Stimulated activated effector memory CD8-positive, alpha-beta T cell treated with anti-CD3 and anti-CD28 coated beads, Interleukin-12 subunit alpha, Interleukin-12 subunit beta, amount 100 ng/mL, for 72 hours (primary cell): ENCODE measurements at regions not wholly inside any gene's neighbourhood (a gene's known extent, or its start where the extent isn't known, plus 50 kb on each side); places are given as distances from the start of the nearest gene placed in this dataset.

Experiments used
- ATAC-seq: fragments of 150-1000 bp; cut with Tn5 transposase; 2 replicates; pipeline ENCODE4 v1.10.0; 2021
- DNase-seq, 2 donors: peaks; one replicate each; pipeline ENCODE4 v3.0.0; 2021 to 2022; ENCODE audit warnings: low spot score in 2 of 2
- H3K27ac Mint-ChIP-seq: one replicate; pipeline ENCODE4 v1.8.0; 2022; ENCODE audit warnings: mild to moderate bottlenecking, mixed read lengths
- H3K36me3 Mint-ChIP-seq: one replicate; pipeline ENCODE4 v1.8.0; 2022; ENCODE audit warnings: mild to moderate bottlenecking, mixed read lengths
- H3K4me1 Mint-ChIP-seq: one replicate; pipeline ENCODE4 v1.8.0; 2022; ENCODE audit warnings: mixed read lengths
- H3K4me3 Mint-ChIP-seq: one replicate; pipeline ENCODE4 v1.8.0; 2022; ENCODE audit warnings: mild to moderate bottlenecking, mixed read lengths
- H3K9me3 Mint-ChIP-seq: one replicate; pipeline ENCODE4 v1.8.0; 2022; ENCODE audit warnings: mixed read lengths

DNA sequence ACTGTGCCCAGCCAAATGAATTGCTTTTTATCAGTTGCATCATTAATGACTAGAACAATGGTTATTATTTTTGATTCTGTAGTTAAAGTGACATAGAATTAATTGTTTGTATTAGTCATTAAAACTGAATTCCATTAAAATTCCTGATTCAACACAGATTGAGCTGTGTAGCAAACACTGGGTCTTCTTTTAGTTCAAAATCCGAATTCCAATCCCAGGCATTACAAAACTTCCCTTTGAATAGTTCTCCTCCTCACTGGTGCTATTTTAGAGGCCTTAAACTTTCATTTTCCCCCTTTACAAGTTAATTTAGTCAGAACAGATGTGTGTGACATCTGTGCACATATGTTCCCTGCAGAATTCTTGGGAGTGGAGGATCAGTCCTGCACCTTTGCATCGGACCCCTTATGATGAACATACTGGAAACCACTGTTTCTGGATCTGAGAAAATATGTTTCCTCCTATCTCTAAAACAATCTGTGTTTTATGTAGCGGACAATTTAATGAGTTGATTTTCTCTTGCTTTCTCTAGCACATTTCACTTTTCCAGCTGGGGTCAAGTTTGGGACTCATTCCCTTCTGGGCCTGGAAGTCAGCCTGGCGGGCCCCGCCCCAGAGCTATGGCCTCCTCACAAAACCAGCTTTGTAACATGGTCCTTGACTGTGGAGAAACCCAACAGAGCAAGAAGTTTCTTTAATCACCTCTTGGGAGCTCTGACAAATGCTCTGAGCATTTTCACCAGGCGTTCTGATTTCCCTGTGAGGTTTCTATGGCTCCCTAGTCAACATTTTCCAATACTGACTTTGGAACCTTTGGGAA lies 87.9 kb upstream of the MAMDC2 start:
- no peak for DNase-seq
- no peak overlapping the region for H3K4me3 Mint-ChIP-seq
- no peak for ATAC-seq

DNA sequence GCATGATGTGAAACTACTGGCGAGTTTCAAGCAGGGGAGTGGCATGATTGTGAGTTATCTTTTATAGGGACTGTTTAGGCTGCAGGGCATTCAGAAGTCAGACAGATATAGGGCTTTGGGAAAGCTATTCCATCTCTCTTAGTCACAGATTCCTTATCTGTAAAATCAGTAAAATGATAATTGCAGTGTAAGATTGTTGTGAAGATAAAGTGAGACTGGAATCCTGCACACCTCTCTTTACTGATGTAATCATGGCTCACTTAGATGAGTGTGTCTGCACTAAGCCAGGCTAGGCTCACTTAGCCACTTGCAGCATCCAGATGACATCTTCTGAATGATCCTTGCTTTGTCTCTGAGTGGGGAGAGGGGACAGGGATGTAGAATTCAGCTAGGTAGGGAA lies 81.8 kb upstream of the MAMDC2 start:
- Mint-ChIP-seq H3K27ac (no peak overlapping the region), H3K4me3 (no peak overlapping the region), H3K4me1 (no peaks in the 10 kb centered on the region), H3K36me3 (no peaks in the 10 kb centered on the region), H3K9me3 (no peaks in the 10 kb centered on the region)
- no peak for ATAC-seq
- DNase-seq = no peak

More for the DNA sequence above, 87.9 kb upstream of the MAMDC2 start:
- Mint-ChIP-seq H3K36me3 (no peaks in the 10 kb centered on the region), H3K27ac (no peak overlapping the region), H3K9me3 (no peaks in the 10 kb centered on the region), H3K4me1 (no peaks in the 10 kb centered on the region)

DNA sequence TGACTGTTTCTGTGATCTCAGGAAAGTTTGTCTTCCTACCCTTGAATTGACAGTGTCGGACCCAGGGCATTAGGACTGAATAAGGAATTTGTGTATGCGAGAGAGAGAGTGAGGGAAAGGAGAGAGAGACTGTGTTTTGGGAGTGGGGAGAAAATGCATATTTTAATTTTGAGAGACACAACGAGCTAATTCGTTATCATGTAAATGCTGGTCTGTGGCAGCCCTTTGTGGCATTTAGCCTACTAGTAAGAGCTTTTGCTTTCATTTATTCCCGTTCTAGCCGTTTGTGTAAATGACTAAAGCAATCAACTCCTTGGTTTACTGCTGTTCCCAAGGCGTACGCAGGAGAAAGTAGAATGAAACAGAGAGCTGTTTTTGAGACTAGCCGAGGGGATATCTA lies 79.8 kb upstream of the MAMDC2 start:
- H3K27ac Mint-ChIP-seq = no peak overlapping the region
- ATAC-seq = no peak

DNA sequence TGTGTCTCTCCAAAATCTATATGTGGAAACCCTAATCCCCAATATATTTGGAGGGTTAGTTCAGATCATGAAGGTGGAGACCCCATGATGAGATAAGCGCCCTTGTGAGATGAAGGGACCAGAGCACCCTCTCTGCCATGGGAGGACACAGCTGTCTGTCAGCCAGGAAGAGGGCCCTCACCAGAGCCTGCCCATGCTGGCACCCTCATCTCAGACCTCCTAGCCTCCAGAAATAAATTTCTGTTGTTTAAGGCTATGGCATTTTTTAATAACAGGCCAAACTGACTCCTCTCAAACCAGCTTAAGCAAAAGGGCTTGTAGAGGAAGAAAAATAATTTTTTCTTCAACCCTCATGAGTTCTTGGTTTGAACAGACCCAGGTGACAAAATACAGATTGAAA lies 79.2 kb upstream of the MAMDC2 start:
- Mint-ChIP-seq H3K9me3 (no peaks in the 10 kb centered on the region), H3K4me1 (no peaks in the 10 kb centered on the region), H3K27ac (no peak overlapping the region), H3K4me3 (no peak overlapping the region), H3K36me3 (no peaks in the 10 kb centered on the region)
- ATAC-seq (no peak), DNase-seq (no peak)

More for the DNA sequence above, 79.8 kb upstream of the MAMDC2 start:
- H3K9me3 Mint-ChIP-seq = no peaks in the 10 kb centered on the region
- no peaks in the 10 kb centered on the region for H3K4me1 Mint-ChIP-seq
- H3K4me3 Mint-ChIP-seq = no peak overlapping the region
- no peak for DNase-seq
- no peaks in the 10 kb centered on the region for H3K36me3 Mint-ChIP-seq

DNA sequence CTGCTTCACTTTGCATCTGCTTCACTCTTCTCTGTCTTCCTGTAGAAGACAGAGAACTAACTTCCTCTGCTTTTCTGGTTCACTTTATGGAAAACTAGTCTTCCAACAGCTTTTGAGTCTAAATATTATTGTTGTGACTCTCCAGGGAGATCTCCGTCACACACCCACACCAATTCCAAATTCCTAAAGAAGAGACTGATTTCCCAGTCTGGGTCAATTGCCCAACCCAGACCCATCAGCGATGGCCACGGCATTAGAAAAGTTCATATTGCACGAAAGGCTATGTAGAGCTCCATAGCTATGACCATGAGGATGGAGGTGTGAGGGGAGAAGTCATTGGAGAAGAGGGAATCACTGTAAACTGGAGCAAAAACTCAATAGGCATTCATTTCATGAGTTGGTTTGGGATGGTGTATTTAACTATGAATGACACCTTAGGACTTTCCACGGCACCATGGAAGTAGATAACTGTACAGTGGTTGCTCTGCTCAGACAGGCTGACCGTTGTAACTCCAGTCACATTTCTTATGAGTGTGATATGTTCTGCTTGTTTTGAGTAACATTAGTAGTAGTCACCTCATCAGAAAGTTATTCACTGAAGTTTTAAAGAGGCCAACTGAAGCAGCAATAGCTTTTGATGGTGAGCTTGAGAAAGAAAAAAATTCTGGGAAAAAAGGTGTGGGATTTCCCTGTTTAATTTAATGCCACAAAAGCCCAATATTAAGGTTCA lies 78.1 kb upstream of the MAMDC2 start:
- H3K4me3 Mint-ChIP-seq = no peak overlapping the region

DNA sequence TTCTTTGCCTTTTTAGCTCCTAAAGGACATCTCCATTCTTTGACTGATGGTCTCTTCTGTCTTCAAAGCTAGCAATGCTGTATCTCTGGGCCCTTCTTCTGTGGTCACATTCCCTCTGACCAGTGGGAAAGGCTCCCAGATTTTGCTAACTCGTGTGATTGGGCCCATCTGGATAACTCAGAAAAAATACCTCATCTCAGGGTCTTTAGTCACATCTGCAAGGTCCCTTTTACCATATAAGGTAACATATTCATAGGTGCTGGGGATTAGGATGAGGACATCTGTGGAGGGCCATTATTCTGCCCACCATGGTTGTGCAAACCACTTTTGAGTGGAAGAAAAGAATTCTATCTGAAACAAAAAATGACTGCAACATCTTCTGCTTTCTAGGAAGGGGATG lies 76.3 kb upstream of the MAMDC2 start:
- no peak for DNase-seq
- Mint-ChIP-seq H3K36me3 (no peaks in the 10 kb centered on the region), H3K4me3 (no peak overlapping the region), H3K27ac (no peak overlapping the region), H3K9me3 (no peaks in the 10 kb centered on the region), H3K4me1 (no peaks in the 10 kb centered on the region)
- no peak for ATAC-seq

More for the DNA sequence above, 78.1 kb upstream of the MAMDC2 start:
- no peak overlapping the region for H3K27ac Mint-ChIP-seq
- H3K36me3 Mint-ChIP-seq = no peaks in the 10 kb centered on the region
- no peak for ATAC-seq
- no peaks in the 10 kb centered on the region for H3K9me3 Mint-ChIP-seq
- DNase-seq = no peak
- H3K4me1 Mint-ChIP-seq = no peaks in the 10 kb centered on the region

DNA sequence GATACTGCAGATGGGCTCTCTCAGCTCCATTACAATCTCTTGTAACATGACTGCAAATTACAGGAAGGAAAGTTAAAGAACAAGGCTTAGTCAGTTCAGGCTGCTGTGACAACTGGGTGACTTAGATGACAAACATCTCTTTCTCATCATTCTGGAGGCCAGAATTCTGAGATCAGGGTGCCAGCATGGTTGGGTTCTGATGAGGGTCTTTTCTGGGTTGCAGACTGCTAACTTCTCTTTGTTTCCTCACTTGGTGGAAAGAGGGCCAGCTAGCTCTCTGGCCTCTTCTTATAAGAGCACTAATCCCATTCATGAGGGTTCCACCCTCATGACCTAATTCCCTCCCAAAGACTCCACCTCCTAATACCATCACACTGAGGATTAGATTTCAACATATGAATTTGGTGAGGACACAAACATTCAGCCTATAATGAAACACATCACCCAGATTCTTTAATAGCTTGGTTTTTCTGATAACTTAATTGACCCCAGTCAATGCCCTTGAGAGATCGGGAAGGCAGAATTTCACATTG lies 73.6 kb upstream of the MAMDC2 start:
- Mint-ChIP-seq H3K4me1 (no peaks in the 10 kb centered on the region), H3K4me3 (no peak overlapping the region), H3K36me3 (no peaks in the 10 kb centered on the region), H3K9me3 (no peaks in the 10 kb centered on the region), H3K27ac (no peak overlapping the region)
- DNase-seq = no peak
- ATAC-seq = no peak

DNA sequence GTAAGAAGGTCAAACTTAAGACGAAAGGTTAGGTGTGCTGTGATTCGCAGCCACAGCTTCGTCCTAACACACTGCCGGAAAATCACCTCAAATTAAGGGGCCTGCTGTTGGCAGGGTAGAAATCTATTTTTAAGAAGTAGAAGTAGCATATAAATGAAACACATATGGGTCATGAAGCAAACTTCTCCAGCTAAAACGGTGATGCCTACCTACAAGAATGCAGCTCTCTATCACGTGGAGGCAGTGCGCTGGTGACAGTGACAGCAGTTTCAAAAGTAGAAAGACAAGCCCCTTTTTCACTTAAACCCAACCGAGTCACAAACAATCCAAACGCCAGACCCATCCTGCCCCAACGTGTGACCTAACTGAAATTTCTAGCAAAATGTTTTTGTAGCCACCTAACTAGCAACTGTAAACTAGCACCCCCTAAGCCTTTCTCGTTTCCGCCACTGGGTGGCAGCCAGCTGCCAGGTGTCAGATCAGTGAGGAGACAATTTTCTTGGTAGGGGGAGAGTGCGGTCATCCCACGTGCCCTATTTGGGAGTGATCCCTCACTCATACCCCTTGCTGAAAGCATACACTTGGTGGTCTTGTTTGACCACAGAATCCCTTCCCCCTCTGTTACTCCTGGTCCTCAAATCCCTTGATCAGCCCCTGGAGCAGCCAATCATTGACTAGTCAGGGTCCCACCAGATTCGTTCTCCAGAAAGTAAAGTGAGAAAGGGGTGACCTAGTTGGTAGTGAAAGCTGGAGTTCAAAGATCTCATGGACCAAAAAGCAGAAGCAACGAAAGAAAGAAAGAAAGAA lies 71.8 kb upstream of the MAMDC2 start:
- DNase-seq (peak; percentile 10 to 59), ATAC-seq (peak; percentile 55)
- no peaks in the 10 kb centered on the region for H3K4me1 Mint-ChIP-seq
- no peaks in the 10 kb centered on the region for H3K36me3 Mint-ChIP-seq
- no peaks in the 10 kb centered on the region for H3K9me3 Mint-ChIP-seq
- H3K27ac Mint-ChIP-seq = no peak overlapping the region
- H3K4me3 Mint-ChIP-seq = no peak overlapping the region

DNA sequence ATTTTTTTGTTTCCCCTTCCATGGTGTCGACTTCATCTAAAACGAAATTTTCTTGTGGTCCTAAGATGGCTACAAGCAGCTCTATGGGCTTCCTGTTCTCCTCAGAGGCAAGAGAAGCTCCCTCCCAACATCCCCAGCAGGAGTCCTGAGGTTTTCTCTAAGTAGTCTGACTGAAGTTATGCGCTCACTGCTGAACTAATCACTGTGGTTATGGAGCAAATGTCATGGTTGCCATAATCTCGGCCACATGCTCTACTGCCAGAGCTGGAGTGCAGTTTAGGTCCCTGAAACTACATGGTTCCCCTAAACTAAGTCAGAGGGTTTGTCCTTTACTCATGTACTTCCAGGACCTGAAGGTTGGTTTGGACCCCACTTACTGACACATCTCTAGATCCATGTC lies 68.0 kb upstream of the MAMDC2 start:
- Mint-ChIP-seq H3K27ac (no peak overlapping the region), H3K9me3 (no peaks in the 10 kb centered on the region)

DNA sequence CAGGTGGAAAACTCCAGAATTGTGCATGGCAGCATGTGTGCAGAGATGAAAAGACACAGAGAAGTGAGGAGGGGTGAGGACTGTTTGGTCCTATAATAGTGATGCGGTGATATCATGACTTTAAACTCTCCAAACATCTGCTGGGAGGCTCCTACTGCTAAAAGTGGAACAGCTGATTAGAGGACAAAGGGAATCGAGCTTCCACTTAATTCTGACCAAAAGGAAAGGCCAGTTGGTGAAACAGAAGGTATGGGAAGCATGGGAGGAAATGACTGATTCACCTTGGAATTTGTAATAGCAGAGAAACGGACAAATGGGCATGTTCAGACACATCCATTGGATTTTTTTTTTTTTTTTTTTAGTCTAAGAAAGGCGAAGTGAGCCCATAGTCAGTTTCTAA lies 67.5 kb upstream of the MAMDC2 start:
- H3K9me3 Mint-ChIP-seq = no peaks in the 10 kb centered on the region
- ATAC-seq = no peak
- no peak overlapping the region for H3K4me3 Mint-ChIP-seq
- H3K36me3 Mint-ChIP-seq = no peaks in the 10 kb centered on the region
- H3K27ac Mint-ChIP-seq = no peak overlapping the region
- no peaks in the 10 kb centered on the region for H3K4me1 Mint-ChIP-seq
- DNase-seq = no peak

More for the DNA sequence above, 68.0 kb upstream of the MAMDC2 start:
- Mint-ChIP-seq H3K36me3 (no peaks in the 10 kb centered on the region), H3K4me1 (no peaks in the 10 kb centered on the region), H3K4me3 (no peak overlapping the region)
- ATAC-seq (no peak), DNase-seq (no peak)

DNA sequence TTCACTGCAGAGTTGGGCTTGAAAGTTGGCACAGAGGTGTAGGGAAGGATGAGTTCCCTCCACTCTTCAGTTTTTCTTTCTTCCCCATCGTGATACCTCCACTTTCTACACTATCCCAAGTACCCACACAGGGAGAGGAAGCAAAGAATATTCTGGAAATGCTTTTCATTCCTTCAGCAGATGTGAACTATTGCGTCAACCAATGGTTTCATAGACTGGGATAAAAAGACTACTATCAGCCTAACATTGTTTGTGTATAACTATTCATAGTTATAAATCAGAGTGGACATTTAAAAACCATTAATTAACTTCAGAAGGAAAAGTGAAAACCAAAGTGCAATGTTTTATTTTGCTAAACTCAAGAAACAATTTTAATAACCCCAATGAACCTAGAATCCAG lies 63.6 kb upstream of the MAMDC2 start:
- Mint-ChIP-seq H3K9me3 (no peaks in the 10 kb centered on the region), H3K36me3 (no peaks in the 10 kb centered on the region), H3K27ac (no peak overlapping the region), H3K4me1 (no peaks in the 10 kb centered on the region), H3K4me3 (no peak overlapping the region)
- DNase-seq (no peak), ATAC-seq (no peak)

DNA sequence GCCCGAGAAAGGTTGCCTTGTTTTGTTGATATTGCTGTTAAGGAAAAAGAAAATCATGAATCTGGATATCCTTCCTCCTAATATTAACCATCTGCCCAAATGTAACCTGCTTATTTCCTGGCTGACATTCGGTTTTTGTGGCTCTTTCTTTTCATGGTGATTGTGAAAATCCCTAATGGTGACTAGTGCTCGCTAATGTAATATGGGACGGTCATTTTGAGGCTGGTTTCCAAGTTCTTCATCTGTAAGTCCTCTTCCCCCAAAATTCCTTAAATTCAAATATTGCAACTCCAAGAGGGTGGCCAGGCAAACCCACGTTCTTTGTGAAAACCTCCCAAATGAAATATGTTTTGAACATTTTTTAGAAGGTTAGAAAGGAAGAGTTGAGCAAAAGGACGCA lies 63.1 kb upstream of the MAMDC2 start:
- Mint-ChIP-seq H3K36me3 (no peaks in the 10 kb centered on the region), H3K9me3 (no peaks in the 10 kb centered on the region), H3K4me3 (no peak overlapping the region), H3K4me1 (no peaks in the 10 kb centered on the region), H3K27ac (no peak overlapping the region)
- DNase-seq (no peak), ATAC-seq (no peak)

DNA sequence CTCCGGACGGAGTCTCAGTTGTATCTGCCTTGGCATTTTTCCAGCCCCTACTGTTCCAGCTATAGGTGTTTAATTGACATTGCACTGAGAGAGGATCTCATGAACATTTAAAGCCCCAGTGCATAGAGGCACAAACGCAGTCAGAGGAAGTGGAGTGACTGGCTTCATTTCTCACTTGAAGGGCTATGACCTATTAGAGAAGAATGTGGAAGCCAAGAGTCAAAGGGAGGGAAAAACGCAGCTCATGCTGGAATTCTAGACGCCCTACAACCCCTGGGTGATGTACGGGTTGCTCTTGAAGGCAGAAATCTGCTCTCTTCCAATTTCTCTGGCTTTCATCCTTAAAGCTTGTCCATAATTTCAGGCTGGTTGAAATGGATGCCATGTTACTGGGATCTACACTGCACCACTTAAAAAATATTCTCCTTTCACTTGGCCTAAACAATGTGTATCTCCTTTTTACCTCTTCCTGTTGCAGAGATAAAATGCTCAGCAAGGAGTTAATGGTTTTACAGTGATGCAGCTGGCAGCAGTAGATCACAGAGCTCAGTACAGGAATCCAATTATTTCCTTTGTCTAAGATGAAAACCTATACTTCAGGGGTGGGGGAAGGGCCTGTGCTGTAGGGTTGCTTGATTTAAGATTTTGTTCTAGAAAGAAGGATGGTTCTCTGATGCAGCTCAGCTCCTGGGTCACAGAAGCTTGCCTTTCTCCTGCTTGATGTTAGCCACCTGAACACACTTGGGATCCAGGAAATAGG lies 61.8 kb upstream of the MAMDC2 start:
- no peak for DNase-seq
- Mint-ChIP-seq H3K4me3 (no peak overlapping the region), H3K4me1 (no peaks in the 10 kb centered on the region), H3K36me3 (no peaks in the 10 kb centered on the region), H3K9me3 (no peaks in the 10 kb centered on the region), H3K27ac (no peak overlapping the region)
- no peak for ATAC-seq

DNA sequence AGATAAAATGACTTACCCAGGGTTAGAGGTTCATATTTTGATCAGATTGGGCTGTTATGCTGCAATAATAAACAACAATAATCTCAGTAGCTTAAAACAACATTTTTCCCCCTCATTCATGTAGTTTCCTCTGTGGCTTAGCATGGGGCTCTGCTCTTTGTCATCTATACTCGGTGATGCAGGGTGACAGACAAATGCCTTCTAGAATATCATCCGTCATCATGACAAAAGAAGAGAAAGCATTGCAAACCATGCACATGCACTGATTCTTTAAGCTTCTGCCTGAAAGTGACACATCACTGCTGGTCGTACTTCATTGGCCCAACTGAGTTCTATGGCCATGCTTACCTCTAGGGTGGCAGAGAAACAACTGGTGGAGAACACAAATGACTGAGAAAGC lies 58.8 kb upstream of the MAMDC2 start:
- no peaks in the 10 kb centered on the region for H3K4me1 Mint-ChIP-seq
- H3K4me3 Mint-ChIP-seq = no peak overlapping the region
- H3K9me3 Mint-ChIP-seq = no peaks in the 10 kb centered on the region
- no peak overlapping the region for H3K27ac Mint-ChIP-seq
- H3K36me3 Mint-ChIP-seq = no peaks in the 10 kb centered on the region
- ATAC-seq = no peak
- DNase-seq = no peak

DNA sequence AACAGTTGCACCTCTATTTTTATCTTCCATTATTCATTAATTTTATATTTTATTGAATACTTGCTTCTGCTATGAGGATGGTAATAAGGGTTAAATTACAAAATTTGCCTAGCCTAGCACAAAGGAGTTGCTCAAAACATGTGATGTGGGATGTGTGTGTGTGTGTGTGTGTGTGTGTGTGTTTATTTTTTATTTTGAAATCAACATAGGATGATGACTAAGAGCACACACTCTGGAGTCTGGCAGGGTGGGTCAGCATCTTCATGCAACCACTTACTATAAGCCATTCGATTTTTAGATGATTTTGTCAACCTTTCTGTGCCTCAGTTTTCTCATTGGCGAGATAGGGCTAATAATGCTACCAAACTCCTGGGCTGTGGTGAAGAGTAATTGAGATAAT lies 57.7 kb upstream of the MAMDC2 start:
- no peaks in the 10 kb centered on the region for H3K9me3 Mint-ChIP-seq
- H3K27ac Mint-ChIP-seq = no peak overlapping the region
- no peak overlapping the region for H3K4me3 Mint-ChIP-seq

More for the DNA sequence above, 57.7 kb upstream of the MAMDC2 start:
- no peaks in the 10 kb centered on the region for H3K4me1 Mint-ChIP-seq
- H3K36me3 Mint-ChIP-seq = no peaks in the 10 kb centered on the region
- ATAC-seq (no peak), DNase-seq (no peak)
